A204.1 (cell line): ENCODE measurements at regions not wholly inside any gene's neighbourhood (a gene's known extent, or its start where the extent isn't known, plus 50 kb on each side); places are given as distances from the start of the nearest gene placed in this dataset.

ENCODE experiments used
- FAIRE-seq: peaks from 2 replicates; lab custom pipeline; 2012; peaks lifted over from hg19 to GRCh38; lab: Jason Lieb, UNC

DNA sequence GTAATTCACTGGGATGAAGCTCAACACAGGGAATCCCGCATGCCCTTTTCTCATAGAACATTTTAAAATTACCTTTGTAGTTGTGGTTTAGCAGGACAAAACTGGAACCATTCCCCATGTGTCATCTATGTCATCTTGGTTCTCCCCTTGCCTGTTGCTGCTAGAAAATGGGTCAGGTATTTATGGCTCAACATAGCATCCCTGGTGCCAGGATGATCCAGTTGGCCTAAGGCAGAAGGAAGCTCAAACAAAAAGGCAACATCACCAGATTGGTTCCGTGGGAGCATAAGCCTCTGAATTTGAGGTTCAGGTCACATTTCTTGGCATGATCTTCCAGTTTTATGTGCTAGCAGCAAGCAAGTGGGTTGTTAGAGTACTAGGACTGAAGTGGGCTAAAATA is 552.6 kb upstream of the BOD1L1 start:
- no peak for FAIRE-seq

DNA sequence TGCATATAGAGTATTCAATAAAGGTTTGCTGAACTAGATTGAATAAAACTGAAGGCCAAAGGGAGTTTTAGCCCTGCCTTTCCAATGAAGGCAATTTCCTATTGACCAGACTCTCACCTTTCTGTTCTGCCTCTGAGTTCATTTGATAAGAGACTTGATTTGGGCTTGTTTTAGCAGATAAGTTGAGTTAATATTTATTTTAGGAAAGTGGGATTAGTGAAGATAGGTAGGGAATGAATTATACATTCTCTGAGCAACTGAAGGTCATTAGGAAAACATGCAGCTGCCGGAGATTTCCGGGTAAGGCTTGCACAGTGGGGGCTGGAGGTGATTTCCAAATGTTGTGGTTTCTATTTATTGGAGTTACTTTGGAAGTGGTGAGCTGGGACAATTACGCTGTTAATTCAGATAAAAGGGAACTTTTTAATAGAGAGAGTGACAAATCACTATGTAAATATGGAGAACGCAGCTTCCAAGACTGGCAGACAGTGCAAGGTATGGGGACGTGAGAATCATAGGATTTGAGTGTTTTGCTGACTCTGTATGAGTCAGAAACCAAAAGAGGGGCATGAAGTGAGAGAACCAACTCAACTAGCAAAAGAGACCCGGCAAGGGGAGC is 553.6 kb upstream of the BOD1L1 start:
- no peak for FAIRE-seq

DNA sequence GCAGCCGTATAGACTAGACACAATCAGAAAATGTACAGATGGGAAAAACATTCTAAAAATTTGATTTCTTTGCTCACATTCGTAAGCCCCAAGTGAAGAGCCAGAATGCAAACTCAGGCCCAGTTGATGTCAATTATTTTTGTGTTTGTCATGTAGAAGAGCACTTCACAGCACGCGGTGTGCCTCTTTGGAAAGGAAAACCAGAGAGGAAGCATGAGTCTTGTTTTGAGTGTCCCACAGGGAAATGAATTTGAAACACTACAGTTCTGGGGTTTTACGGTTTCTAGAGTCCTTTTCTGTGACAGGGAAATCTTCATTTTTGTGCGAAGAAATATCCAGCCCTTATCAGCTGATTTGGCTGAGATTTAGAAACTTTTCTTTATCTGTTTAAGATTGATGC is 554.6 kb upstream of the BOD1L1 start:
- no peak for FAIRE-seq

DNA sequence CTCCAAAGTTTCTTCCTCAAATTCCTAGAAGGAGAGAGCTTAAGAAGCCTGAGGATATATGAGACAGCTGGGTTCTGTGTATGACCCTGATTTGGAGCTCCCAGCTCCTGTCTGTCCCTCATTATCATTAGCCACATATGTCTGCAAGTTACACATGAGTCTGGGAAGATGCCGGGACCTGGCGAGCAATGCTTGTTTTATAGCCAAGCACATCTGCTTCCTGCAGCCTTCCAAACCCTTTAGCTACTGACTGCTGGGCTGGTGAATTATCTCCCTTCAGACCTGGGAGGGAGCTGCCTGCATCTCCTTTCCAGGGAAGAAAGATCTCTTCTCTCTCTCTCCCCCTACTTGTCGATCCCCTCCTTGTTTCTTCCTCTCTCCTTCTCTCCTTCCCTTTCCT is 556.7 kb upstream of the BOD1L1 start:
- FAIRE-seq, result no peak

DNA sequence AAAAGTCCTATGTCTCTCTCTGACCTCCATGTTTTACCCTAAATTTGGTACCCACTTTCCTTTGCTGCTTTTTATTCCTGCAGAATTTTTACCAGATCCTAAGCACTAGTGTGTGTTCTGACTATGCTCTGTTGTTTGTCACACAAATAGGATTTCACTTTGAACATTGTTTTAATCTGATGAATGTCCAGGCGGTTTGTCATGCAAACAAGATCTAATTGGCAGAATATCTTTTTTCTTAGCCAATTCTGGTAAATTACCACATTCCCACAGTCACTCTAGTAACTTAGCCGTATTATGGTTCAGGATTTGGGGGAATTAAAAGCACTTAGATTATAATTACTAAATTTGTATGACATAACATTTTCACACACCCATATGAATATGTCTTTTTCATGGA is 557.2 kb upstream of the BOD1L1 start:
- no peak for FAIRE-seq

DNA sequence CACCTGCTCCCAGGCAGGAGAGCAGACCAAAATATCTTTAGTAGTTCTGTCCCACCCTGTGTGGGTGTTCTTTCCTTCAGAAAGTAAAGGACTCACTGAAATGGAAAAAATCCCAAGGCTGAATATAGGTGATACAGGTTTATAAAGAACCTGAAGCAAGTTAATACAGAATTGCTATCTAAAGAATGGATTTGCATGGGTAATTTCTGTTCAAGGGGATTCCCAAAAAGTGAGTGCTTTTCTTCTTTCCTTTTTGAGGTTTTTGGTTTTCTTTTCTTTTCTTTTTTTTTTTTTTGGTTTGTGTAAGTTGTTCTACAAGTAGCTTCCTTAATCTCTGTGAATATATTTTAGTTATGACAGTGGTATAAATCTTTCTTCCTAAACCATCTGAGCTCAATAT is 560.7 kb upstream of the BOD1L1 start:
- FAIRE-seq, result no peak

DNA sequence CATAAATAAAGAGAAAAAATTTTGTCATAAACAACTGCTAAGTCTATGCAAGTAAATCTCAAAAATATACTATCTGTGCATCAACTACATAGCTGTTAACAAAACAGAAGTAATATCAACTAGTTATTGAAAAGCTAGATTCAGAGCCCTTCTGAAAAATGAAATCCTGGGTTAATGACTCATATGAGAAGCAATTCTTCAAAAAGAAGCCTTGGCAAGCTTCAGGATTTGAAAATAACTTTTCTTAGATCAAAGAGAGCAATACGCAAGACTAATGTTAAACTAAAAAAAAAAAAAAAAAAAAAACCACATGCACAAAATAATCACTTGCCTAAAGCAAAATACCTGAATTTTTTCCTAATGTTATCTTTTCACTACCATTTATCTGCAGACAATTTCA is 566.1 kb upstream of the BOD1L1 start:
- no peak for FAIRE-seq

DNA sequence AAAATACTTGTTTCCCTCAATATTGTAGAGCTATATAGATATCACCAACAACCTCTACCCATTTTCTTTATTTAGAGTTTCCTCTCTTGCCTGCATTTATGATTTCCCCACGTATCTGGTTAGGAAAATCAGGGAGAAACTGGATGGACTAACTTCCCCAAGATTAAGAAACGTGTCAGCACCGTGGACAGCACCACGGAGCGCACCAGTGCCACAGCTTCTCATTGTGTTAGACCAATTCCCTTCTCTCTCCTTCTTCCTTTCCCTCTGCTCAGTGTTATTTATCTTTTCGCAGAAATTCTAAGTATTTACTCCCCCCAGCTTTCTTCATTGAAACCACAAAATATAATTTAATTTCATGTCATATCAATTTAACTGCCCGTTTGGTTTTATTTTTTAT is 568.6 kb upstream of the BOD1L1 start:
- FAIRE-seq, result no peak

DNA sequence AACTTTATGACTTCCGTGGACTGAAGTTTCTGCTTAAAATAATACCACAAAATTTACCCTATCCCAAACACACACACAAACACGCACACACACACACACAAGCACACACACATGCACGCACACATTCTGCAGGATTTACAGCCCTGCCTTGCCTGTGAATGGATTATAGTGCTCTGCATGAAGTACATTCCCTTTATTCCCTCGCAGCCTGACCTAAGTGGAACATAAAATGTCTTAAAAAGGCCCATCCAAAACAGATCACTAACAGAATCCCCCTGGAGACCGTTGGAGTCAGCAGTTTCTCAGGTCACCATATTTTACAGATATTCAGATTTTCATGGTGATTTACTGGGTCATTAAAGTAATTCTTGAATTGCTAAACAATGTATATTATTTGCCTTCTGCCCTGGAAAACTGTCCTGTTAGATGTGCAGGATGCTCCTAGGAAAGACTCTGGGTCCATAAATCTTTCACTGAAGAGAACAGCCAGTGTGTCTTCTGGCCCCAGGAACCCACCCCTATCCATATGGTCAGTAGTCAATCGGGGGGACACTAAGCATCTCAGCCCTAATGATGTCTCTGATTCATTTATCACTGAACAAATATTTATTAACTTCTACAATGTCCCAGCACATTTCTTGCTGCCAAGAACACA is 587.7 kb upstream of the BOD1L1 start:
- FAIRE-seq, result no peak

DNA sequence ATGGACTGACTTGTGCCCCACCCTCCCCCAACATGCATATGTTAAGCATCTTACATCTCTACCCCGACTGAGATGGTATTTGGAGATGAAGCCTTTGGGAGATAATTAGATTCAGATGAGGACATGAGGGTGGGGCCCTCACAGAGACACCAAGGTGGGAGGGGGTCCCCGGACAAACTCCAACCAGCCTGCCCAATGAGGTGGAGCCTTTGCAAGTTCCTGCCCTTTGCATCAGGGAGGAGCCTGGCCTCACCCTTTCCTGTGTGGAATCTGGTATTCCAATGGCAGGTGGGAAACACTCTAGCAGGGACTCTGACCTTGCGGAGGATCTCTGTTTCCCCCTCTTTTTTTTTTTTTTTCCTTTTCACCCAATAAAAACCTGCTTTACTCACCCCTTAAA is 589.9 kb upstream of the BOD1L1 start:
- FAIRE-seq, result no peak

DNA sequence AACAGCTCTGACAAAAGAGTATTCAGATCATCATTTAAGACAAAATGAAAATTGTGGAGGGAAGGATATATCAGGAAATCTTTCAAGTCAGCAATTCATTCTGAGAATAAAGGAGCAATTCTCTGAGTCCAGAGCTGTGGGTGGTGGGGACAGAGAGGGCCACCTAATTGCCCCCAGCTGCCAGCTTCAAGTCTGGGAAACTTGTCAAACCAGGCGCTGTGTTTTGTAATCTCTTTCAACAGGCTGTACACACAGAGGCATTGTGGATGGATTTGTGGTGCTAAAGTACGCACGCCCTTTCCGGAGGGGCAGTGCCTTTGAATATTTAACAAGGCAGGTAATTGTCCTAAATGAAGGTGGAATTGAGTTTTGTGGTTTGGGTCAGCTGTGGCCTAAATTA is 591.1 kb upstream of the BOD1L1 start:
- no peak for FAIRE-seq

DNA sequence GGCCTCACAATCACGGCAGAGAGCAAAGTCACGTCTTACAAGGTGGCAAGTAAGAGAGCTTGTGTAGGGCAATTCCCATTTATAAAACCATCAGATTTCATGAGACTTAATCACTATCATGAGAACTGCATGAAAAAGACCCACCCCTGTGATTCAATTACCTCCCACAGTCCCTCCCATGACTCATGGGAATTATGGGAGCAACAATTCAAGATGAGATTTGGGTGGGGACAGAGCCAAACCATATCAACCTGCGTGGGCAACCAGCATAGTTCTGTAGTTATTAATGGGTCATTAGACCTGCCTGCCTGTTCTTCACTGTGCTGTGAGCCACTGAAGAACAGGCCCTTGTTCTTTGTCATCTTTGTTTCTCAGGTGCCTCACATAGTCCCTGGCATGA is 593.7 kb upstream of the BOD1L1 start:
- FAIRE-seq, result no peak

DNA sequence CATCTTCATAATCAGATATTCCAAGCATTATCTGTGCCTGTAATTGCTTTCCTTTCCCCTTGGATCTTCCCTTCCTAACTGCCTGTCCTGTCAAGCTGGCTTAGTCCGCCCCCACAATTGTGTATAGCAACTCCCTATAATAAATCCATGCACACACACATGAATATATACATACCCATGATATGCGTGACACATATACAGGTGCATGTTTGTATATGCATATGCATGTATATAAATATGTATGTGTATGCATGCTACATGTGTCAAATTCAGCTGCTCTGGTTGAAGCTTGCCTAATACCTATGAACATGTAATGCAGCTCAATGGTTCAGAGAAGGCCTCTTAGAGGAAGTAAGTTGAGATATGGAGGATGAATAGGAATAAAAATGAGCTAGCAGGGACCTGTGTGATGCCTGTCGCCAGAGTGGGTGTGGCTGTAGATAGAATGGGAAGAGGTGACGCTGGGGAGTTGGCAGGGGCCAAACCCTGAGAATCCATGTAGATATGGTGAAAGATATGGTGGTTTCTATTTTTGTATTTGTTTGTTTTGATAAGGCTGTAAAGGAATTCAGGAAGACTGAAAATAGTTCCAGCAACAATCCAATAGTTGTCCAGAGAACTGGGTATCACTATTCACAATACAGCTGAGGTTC is 595.0 kb upstream of the BOD1L1 start:
- FAIRE-seq, result no peak

DNA sequence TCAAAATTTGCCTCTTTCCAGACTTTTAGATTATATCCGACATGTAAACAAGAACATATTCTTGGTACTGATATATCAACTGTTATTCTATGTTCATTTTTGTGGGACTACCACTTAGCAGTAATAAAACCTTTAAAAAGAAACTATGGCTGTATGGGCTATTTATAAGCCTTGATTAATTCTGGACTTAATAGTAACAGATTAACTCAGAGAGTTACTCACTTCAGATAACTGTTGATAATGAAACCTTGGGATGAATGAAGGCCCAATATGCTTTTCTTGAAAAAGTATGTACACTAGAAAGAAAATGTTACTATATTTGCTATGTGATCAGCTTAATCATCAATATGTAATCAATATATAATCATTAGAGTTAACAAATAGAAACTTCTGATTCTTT is 595.9 kb upstream of the BOD1L1 start:
- no peak for FAIRE-seq

DNA sequence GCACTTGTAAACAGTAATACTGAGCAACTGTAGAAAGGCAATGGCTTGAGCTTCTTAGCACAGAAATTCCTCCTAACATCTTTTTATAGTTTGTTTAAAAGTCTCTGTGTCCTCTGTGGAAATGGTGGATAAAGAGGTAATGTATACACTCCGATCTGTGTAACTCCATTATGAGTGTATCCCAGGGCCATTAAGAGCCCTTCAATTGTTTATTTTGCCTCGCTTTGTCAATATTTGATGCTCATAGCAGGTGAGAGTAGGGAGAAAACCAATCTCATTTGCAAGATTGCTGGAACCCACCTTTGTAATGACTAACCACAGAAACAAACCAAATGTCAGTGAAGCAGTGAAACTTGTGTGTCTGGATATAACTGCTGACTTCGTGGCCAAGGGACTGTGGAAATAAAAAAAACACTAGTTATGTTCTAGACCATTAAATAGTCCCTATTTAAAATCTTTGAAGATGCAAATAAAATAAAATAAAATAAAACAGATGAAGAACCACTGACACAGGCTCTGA is 598.2 kb upstream of the BOD1L1 start:
- no peak for FAIRE-seq

DNA sequence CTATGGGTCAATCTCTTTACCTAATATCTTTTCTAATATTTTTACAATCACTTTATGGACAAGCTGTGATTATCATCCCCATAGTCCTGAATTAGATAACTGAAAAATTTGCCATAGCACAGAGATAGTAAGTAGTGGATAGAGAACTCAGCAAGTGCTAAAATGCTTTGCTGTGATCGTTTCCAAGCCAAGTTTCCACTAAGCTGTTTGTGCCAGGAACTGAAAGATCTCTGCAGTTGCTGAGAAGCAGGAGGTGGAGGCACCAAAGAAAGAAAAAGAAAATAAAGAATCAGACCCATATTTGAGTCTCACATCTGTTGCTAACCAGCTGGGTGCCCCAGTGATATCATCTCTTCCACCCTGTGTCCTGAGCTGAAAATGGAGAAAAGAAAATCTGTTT is 605.6 kb upstream of the BOD1L1 start:
- no peak for FAIRE-seq

DNA sequence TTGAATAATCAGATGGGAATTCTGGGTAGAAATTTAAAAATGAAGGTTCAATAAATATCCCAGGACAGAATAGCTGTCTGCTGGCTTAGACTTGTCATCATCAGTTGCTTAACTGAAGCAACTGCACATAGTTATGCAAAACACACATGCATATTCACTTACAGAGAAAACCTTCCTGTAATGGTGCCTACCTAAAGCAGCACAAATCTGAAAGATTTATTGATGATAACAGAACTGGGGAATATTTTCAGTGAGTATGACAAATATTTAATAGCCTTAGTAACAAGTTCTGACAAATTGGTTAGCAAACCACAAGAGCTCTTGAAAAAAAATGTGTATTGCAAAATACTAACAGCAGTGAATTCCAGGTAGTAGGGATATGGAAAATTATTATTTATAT is 606.8 kb upstream of the BOD1L1 start:
- FAIRE-seq, result no peak

DNA sequence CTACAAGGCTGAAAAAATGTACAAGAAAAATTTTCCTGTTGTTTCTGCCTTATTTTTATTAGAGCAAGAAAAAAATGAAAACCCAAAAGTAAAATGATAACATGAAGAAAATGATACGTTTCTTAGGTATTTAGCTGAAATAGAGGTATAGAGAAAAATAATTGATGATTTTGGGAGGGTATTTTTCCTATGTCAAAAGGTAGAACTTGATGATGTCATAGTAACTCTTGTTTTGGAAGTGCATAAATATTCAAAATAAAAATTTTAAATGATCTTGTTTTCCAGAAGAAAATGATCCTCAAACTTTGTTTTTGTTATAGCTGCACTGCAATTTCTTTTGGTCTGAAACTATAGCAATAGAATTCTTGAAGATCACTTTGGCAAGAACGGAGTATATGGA is 608.8 kb upstream of the BOD1L1 start:
- no peak for FAIRE-seq

DNA sequence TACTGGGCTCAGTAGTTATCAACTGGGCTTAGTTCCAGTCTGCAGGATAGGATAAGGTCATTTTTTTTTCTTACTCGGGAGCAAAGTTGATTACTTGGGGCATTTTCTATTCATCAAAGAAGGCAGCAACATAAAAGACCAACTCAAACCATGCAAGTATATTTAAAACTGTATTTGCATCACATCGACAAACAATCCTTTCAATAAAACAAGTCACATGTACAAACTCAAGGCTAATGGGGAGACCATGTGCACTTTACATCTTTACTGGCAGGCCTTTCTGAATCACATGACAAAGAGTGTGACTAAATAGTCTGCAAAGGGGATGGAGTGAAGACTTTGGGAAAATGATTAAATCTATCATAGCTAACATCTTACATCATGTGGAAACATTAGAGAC is 610.4 kb upstream of the BOD1L1 start:
- FAIRE-seq, result no peak

DNA sequence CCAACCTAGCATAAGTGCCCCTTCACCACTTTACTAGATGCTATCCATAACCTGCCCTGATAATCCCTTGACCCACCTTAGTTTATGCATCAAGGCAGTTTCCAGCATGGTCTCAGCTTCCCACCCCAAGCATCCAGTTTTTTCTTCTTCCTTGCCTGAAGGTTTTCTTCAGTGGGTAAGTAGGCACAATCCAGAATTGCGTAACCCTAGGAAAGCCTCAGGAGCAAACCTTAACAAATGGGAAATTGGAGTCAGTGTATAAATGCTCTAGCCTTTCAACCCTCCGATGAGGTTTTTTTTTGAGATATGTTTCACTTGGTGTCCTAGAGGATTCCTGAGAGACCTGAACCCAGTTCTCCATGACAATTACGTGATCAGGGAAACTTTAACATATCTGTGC is 614.0 kb upstream of the BOD1L1 start:
- FAIRE-seq, result no peak

DNA sequence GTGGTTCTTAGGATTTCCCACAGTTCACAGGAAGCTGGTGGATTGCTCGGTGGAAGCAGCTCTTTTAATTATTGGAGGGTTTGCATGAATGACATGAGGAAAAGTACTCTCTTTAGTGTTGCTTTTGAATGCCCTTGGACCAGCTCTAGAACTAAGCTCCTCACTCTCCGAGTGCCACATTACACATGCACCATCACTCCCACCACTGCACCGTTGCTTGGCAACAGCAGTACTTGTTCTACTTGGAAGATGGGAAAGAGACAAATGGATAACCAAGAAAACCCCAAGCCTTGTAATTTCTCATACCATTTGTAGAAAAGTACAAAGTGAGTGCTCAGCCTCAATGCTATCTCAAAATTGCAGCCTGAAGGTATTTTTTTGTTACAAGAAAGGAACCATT is 620.2 kb upstream of the BOD1L1 start:
- FAIRE-seq, result no peak

DNA sequence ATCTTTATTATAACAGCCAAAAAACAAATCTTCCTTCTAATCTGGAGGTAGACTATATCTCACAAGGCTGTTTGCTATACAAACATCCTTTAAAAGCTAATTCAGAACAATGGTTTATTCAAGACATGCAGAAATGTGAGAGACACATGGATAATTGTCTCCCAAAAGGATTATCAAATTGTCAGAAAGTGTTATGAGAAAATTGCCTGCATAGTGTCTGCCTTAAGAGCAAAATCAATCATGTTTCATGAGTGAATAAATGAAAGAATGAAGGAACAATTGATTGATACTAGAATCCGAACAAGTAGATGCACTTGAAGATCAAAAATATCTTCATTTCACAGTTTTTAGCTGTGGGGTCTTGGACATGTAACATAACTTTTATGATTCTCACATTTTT is 621.7 kb upstream of the BOD1L1 start:
- FAIRE-seq, result no peak

DNA sequence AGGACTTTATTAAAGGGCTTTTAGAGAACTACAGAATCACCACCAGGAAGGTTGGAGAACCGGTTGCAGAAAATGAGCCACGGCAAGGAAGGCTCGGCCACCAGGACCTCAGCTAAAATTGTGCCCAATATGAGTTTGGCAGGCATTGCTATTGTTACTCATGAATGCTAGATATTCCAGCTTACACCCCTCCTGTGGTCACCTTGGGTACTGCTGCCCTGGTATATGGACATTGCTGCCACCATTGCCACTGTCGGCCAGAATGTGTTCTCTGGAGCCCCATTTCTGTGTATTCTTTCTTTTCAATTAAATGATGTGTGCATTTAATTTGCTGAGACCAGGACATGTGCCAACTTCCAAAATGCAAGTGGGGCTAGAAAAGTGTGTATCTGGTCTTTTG is 626.7 kb upstream of the BOD1L1 start:
- FAIRE-seq, result no peak

DNA sequence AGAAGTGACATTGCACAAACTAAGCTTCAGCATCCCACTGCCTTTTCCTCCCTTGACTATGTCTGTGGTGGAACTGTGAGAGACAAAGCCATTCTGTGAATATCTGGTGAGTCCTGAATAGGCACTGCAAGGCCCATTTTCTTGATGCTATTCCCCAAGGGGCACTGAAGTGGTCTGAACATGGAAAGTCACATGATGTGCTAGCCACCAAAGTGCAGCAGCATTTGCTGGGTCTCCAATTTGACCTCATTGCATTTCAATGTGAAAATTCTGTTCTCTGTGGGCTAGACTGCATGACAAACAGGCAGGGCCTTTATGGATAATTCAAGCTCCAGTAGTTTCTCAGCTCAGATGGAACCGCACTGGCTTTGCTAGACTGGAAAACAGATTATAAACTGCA is 627.4 kb upstream of the BOD1L1 start:
- no peak for FAIRE-seq
